ENCODE measurements at regions not wholly inside any gene's neighbourhood (a gene's known extent, or its start where the extent isn't known, plus 50 kb on each side); places are given as distances from the start of the nearest gene placed in this dataset.

DNA sequence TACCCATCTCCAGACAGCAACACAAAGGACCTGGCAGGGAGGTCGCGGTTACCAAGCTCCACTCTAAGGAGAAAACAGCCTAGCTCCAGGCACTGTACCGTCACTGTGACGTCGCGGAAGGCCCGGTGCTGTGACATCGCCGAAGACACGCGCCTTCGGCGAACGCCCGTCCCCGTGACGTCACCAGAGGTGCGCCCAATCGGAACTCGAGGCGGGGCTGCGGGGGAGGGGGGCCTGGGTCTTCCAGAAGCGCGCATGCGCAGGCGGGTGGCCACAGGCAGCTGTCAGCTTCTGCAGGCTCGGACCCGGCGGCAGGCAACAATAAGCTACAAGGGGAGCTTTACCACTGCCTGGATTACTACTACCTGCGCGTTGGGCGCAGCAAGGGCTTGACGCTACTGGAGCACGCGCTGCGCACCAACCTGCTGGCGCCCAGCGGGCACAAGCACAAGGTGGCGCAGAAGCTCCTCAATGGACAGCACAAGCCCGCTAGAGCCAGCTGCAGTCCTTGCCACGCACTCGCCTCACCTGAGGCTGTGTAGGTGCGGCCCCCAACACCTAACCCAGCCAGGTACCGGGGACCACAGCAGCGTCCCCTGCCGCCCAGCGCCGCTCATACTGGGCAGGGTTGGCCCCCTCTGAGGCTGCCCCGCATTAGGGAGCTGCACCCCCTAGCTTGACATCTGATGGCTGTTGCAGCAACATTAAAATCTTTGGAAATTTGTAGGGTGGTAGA, 208.4 kb downstream of the TPST1 start:
- H3K4me3 ChIP-seq (ENCODE audit: control insufficient read depth, low read depth, low read length): peak overlapping the region; percentile 30
- TF ChIP-seq, protein P1, sequence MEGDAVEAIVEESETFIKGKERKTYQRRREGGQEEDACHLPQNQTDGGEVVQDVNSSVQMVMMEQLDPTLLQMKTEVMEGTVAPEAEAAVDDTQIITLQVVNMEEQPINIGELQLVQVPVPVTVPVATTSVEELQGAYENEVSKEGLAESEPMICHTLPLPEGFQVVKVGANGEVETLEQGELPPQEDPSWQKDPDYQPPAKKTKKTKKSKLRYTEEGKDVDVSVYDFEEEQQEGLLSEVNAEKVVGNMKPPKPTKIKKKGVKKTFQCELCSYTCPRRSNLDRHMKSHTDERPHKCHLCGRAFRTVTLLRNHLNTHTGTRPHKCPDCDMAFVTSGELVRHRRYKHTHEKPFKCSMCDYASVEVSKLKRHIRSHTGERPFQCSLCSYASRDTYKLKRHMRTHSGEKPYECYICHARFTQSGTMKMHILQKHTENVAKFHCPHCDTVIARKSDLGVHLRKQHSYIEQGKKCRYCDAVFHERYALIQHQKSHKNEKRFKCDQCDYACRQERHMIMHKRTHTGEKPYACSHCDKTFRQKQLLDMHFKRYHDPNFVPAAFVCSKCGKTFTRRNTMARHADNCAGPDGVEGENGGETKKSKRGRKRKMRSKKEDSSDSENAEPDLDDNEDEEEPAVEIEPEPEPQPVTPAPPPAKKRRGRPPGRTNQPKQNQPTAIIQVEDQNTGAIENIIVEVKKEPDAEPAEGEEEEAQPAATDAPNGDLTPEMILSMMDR (IDR thresholded peaks at IDR 0.05; ENCODE audit: control insufficient read depth, insufficient read depth, low read depth, low read length, missing control alignments): peak; percentile 16
- DNase-seq (ENCODE audit: low read depth): no peak

DNA sequence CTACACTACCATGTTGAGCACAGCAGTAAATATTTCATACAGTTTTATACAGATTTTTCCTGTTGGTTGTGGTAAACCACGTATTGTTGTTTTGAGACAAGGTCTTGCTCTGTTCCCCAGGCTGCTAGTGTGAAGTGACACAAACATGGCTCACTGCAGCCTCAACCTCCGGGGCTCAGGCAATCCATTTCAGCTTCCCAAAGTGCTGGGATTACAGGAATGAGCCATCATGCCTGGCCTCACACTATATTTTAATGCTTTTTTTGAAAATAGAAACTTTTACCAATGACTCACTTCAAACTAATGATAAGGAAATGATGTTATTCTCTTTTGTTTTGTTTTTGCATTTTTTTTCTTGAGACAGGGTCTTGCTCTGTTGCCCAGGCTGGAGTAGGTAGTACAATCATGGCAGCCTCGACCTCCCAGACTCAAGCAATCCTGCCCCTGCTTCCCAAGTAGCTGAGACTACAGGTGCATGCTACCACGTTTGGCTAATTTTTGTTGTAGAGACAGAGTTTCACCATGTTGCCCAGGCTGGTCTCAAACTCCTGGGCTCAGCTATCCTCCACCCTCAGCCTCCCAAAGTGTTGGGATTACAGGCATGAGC, 210.6 kb downstream of the TPST1 start:
- H3K4me3 ChIP-seq (ENCODE audit: control insufficient read depth, low read depth, low read length): no peak overlapping the region
- TF ChIP-seq, protein P1 (IDR thresholded peaks at IDR 0.05; ENCODE audit: control insufficient read depth, insufficient read depth, low read depth, low read length, missing control alignments): no peak
- no peak for DNase-seq (ENCODE audit: low read depth)

DNA sequence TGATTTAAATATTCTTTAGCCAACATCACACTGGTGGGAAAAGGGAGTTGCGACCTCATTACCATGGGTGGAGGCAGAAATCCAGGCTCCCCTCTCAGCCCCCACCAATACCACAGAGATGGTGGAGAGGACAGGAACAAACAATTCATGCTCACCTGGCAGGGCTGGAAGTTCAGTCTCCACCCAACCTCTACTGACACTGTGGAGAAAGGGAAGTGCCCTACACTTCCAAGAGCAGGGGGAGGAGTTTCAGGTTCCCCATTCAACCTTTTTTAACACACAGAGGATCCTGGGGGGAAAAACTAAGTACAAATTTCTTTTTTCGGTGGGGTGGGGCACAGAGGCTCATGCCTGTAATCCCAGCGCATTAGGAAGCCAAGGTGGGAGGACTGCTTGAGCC, 210.1 kb upstream of the KCTD7 start:
- TF ChIP-seq, protein P1 (IDR thresholded peaks at IDR 0.05; ENCODE audit: control insufficient read depth, insufficient read depth, low read depth, low read length, missing control alignments): no peak
- H3K4me3 ChIP-seq (ENCODE audit: control insufficient read depth, low read depth, low read length): no peak overlapping the region
- no peak for DNase-seq (ENCODE audit: low read depth)

DNA sequence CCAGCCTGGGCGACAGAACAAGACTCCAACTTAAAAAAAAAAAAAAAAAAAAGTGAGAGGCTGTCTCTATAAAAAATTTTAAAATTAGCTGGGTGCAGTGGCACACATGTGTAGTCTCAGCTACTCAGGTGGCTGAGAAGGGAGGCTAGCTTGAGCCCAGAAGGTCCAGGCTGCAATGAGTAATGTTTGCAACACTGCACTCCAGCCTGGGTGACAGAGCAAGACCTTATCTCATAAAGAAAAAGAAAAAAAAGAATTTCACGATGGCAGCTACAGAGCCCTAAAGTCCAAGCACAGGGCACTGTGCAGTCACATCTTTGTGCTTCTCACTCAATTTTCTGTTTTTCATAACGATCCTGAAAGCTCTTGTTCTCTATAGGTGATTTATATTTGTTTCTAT, 209.5 kb upstream of the KCTD7 start:
- TF ChIP-seq, protein P1 (IDR thresholded peaks at IDR 0.05; ENCODE audit: control insufficient read depth, insufficient read depth, low read depth, low read length, missing control alignments): no peak
- H3K4me3 ChIP-seq (ENCODE audit: control insufficient read depth, low read depth, low read length): no peak overlapping the region
- DNase-seq (ENCODE audit: low read depth): no peak

DNA sequence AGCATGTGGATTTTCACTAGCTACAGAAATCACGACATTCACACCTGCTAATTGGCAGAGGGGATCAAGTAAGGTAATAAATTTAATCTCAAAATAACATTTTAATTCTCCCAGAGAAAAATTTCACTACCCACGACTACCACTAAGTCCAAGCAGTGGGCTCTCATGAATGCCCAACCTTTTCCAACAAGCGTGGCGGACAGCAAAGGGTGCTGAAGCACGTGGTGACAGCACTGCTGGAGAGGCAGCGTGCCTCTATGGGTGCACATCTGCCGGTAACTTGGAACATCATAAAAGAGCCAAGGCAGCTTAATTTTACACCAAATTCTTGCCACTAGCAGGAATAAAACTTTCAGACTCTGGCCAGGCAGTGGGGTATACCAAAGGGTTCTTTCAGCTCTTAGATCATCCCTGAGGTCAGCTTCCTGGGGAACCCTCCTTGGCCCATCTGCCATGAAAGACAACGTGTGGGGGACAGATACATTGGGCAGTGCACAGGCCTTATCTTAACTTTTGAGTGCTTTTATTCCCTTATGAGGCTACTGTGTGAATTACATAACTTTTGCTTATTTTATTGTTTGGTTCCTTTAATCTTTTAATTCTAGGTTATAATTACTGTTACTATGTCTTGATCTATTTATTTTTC, 206.7 kb upstream of the KCTD7 start:
- TF ChIP-seq, protein P1 (IDR thresholded peaks at IDR 0.05; ENCODE audit: control insufficient read depth, insufficient read depth, low read depth, low read length, missing control alignments): no peak
- H3K4me3 ChIP-seq (ENCODE audit: control insufficient read depth, low read depth, low read length): no peak overlapping the region

DNA sequence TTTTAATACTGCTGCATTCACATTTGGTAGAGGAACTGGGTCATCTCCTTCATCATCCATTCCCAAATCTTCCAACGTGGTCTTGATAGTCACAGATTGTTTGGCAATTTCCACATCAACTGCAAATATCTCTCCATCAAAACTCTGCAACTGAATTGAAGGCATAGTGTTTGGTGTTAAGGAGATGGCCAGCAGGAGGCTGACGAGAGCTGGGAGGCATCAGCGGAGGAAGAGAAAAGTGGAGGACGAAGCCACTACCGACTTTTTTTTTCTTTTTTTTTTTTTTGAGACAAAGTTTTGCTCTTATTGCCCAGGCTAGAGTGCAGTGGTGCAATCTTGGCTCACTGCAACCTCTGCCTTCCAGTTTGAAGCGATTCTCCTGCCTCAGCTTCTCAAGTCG, 205.0 kb upstream of the KCTD7 start:
- H3K4me3 ChIP-seq (ENCODE audit: control insufficient read depth, low read depth, low read length): no peak overlapping the region
- no peak for DNase-seq (ENCODE audit: low read depth)
- TF ChIP-seq, protein P1 (IDR thresholded peaks at IDR 0.05; ENCODE audit: control insufficient read depth, insufficient read depth, low read depth, low read length, missing control alignments): no peak

More for the DNA sequence above, 206.7 kb upstream of the KCTD7 start:
- no peak for DNase-seq (ENCODE audit: low read depth)

Data from AG09309 (cell line).